ENCODE measurements at regions not wholly inside any gene's neighbourhood (a gene's known extent, or its start where the extent isn't known, plus 50 kb on each side); places are given as distances from the start of the nearest gene placed in this dataset.
"Not testable (repeated sequence)": the region's sequence is repeated elsewhere in the genome, so short reads cannot be mapped to it uniquely, and the experiment has no call there.

DNA sequence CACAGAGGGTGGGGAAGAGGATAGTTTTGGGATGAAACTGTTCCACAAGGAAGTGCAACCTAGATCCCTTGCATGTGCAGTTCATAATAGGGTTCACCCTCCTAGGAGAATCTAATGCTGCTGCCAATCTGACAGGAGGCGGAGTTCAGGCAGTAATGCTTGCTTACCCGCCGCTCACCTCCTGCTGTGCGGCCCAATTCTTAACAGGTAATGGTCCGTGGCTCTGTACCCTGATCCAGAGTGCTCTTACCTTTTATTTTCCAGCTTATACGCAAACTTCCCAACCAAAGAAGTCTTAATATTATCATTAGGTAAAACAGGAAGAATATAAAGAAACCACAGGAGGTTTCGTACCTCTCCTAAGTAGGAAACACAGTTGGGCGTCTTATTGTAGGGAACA, 82.7 kb upstream of the CD302 start:
- DNase-seq = no peak

DNA sequence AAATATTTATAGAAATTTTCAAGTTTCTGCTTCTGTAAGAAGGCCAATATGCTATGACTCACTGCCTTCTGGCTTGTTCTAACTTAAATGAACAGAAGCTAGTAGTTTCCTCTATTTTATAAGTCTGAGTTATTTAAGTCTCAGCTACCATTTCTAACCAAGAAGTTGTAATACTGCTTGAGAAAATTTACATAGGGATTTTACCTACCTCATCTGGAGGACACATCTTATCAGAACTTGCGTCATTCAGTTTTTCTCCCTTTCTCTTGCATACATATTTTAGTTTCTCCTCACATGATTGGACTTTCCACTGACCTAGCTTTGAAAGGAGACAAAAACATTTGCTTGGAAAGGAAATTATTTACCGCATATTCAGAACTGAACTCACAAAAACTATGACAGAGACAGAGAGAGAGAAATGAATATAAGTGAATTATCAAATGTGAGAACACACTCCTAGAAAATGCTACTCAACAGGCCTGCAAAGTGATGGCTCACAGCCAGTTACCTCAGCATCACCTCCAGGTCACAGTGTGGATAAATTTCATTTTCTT, 81.1 kb upstream of the CD302 start:
- peak; percentile 23 for DNase-seq

DNA sequence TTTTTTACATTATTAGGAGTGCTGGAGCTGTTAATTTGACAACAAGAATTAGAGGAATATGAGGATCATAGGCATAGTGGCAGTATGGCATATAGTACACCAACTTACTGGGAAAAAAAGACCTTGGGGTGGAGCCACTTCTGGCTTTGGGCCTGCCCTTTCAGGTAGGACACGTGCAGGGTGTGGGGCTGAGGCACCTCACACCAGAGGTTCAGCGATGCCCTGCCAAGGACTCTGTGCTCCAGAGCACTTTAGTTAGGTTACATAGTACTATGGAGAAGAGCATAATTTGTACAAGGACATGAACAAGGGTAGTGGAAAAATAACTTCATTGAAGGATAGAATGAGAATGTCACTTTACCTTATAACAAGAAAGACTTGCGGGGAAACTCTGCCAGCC, 77.1 kb upstream of the CD302 start:
- DNase-seq = no peak

DNA sequence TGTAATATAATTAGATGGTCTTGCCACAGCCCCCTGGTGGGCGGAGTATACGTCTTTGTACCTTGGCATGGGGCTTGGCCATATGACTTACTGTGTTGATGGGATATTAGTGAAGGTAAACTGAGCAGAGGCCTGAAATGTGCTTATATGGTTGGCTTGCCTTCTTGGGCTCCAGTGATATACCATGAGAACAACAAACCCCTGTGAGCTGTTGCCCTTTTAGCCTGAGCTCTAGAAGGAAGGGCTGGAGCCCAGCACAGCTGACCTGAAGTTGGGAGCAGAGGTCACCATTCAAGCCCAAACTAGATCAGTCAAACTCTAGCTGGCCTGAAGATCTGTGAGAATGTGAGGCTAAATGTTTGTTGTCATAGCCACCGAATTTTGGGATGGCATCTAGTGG, 75.2 kb upstream of the CD302 start:
- no peak for DNase-seq

DNA sequence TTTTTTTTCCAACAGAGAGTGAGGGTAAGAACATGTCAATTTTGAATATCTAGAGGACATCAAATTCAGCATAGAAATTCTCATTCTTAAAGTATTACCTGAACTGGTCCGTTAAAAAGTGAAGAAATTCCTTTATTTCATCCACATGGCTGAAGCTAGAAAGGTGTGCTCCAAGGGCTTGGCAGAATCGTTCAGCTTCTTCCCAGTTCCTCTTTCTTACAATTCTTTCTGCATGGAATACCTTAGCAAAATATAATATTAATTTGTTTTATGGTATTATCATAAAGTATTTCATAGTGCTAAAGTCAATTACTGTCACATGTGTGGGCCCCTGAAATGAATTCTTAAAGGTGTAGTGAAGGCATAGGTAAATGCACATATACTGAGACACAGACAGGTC, 74.3 kb upstream of the CD302 start:
- DNase-seq = no peak

DNA sequence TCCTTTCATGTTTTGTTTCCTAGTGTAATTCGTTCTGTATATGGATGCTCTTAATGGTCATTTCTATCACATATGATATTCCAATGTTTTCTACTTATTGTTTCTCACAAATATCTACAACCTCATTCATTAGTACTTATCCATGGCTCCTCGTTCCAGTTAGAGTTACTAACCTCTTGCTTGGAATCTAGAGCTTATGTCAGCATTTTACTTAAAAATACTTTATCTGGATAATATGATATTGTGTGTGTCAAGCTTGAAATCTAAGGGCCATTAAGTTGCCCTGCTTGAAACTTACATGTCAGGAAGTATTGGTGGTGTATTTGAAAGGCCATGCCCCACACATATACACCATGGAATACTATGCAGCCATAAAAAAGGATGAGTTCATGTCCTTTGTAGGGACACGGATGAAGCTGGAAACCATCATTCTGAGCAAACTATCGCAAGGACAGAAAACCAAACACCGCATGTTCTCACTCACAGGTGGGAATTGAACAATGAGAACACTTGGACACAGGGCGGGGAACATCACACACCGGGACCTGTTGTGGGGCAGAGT, 70.7 kb upstream of the CD302 start:
- DNase-seq = not testable (repeated sequence)

DNA sequence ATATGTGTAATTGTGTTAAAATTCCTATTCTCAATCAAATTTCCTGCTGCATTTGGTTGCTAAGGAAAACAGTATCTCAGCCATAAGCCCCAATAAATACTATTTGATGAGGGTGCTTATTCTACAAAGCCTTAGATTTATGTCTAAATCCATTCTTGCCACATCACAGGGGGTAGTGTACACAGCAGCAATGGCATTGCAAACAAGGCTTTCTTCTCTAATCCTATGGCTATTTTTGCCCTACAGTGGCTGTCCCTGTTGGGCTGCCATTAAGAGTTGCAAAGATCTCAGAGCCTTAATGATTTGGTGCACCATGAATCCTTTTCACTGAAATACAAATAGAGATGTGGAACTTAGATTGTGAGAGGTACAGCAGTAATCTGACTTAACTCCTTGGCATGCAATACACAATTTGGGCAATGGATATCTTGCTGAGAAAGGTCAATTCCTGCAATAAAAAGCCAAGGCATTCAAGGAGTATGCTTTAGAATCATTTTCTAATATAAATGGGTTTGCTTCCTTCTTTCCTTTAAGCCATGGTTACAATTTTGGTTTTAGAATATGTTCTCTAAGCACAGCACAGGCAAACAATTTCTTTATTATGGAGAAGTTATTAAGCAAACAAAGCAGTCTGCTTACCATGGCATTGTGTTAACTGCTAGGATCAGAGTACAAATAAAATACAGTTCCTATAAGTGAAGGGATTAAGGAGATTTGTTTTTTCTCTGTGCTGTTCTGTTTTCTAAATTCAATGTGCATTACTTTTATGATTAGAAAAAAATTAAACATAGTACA, 69.8 kb upstream of the CD302 start:
- DNase-seq = no peak

DNA sequence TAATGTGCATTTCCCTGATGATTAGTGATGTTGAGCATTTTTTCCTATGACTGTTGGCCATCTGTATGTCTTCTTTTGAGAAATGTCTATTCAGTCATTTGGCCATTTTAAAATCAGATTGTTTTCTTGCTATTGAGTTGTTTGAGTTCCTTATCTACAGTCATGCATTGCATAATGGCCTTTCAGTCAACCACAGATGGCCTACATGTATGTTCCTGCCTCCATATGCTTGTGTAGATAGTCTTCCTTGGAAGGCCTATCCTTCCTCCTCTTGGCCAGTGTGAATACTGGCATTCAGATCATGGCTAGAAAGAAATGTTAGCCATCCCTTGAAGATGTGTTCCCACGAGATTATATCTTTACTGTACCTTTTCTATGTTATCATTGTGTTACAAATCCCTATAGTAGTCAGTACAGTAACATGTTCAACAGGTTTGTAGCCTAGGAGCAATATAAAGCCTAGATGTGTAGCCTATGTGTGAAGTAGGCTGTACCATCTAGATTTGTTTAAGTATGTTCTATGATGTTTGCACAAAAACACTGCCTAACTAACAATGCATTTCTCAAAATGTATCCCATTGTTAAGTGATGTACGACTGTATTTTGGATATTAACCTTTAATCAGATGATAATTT, 65.6 kb upstream of the CD302 start:
- DNase-seq = no peak

DNA sequence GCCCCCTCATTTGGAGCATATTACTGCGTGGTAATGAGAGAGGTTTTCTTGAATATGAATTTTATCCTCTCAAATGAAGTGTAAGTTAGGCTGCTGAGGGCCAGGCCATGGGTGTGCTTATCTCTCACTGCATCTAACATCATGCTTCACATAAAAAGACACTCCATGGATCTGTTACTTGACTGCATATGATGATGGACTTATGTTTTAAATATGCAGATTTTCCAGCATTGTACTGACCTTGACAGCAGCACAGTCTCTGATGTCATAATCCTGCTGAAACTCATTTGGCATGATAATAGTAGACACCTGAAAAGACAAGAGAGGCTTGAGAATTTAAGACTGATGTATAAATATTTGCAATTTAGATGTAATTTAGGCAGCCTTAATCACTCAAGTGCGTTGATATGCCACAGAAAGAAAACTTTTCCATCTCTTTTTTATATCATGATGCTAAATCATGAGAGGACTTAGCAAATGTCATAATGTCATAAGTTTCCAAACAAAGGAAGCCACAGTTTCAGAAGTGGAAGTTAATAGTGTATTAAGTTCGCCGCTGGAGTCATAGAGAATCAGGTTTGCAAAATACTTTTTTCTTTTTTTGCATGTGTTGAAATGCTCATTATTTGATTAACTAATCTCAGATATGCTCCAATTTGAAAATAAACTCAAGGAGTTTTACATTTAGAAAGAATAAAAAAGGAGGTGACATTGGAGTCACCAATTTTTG, 62.7 kb upstream of the CD302 start:
- DNase-seq = no peak

DNA sequence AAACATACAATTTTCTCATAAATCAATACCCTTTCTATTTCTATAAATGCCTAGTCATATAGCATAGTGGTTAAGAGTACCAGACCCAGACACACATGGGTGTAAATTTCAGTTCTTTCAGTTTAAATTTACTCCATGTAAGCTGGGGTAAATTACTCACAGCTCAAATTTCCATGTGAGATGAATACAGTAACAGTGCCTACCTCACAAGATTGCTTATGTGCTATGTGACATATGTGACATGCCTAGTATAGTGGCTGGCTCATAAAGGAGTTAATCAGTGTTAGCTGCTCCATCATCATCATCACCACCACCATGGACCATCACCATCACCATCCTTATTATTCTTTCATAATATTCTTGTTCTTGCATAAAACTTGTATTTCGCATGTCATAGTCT, 61.6 kb upstream of the CD302 start:
- no peak for DNase-seq

DNA sequence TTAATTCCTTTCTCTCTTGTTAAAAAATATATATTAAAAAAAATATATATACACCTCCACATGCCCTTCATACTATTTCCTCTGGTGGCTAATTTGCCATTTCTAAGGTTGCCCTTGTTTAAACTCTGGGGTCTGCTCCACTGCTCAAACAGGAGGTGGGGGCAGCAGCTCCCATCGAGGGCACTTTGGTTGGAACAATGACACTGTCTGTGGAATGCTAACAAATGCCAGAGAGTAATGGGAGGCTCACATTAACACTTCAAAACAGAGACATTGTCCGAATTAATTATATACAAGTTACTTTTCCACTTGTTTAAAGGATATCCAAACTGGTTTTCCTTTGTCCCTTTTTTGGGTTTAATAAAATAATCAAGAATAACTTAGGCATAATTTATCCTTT, 58.8 kb upstream of the CD302 start:
- no peak for DNase-seq

DNA sequence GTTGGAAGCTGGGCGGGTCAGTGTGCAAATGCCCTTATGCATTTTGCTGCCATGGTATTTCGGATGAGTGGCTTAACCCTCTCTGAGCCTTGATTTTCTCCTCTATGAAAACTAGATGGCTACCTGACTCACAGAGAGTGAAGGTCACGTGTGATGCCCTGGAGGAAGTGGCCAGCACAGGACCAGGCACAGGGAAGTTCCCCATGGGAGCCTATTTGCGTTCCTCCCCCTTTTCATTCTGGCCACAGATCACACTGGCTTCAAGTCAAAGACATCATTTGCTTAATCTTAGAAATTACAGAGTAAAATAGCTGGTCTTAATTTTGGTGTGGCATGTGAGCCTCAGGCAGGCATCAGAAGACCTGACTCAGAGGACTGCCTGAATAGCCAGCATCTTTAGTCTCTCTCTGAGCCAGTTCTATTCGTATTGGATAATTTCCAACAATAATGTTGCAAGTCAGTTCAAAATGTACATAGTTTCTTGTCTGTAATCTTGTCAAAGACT, 57.6 kb upstream of the CD302 start:
- no peak for DNase-seq

DNA sequence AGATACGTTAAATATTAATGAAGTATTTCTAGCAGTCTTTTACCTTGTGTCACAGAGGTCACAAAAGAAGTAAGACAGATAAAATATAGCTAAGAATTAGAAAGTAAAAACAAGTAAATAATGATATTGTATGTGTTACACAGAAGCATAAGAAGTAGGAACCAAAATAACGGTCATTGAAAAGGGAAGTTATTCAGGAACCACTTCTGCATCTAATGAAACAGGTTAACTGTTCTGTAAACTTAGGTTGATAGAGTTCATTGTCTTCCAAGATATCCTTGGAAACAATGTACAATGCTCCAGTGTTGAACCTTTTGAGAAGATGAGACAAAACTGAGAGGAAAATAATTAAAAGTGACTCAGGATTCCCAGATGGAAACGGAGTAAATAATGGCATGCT, 57.1 kb upstream of the CD302 start:
- no peak for DNase-seq

DNA sequence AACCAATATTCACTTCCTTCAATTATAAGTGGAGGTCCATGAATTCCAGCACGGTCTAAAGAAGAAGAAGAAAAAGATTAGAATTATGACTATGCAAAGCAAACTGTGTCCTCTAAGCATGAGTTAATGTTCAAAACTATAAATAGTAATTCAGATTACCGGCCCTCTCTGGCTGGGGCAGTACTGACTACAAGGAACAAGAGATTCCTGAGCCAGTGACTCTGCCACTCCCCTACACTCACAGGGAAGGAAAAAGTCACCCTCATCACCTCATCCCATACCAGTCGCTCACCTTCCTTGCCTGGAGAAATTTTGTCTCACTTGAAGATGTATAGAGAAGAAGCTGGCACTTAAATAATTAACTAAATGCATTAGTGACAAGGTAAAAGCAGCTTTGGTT, 56.5 kb upstream of the CD302 start:
- no peak for DNase-seq

DNA sequence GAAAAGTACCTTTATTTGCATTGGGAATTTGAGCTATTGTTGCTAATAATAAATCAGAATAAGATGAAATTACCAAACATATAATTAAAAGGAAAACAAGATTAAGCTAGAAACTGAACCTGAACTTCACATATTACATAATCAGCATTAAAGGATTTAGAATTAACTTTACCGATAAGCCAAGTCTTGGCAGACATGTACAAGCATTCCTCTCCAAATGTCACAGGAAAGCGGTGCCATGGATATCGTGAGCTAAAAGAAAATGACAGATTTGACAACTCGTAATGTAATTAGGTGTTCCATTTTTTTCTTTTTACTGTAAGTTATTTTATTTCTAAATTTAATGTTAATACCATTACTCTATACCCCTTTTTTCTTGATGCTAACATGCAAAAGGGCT, 55.1 kb upstream of the CD302 start:
- no peak for DNase-seq

DNA sequence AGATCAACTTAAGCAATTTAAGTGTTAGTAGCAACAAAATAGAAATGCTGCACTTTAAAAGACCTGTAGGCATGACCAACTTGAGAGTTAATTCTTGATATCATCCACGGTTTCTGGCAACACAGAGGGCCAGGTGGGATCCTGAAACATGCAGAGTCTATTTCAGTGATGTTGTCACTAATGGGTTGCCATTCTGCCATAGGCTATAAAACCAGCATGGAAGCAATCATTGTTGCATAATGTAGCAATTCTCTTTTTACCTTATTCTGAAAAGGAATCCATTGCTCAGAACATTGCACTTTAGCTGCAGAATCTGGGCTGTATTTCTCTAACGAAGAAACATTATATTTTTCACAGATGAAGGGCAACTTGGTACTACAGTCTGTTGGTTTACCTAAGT, 53.9 kb upstream of the CD302 start:
- DNase-seq = no peak

DNA sequence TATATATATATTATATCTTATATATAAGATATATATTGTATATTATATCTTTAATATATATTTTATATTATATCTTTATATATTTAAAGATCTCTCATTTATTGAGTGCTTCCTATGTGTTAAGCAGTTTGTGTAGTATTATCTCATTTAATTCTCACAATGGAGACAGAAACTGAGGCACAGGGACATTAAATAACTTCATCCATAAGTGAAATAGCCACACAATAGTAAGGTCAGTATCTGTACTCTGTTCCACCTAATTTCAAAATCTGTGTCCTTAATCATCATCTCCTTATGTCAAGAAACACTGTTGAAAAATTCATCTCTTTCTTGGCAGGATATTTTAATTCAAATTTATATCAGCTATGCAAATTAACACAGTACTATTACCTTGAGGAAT, 52.8 kb upstream of the CD302 start:
- no peak for DNase-seq

DNA sequence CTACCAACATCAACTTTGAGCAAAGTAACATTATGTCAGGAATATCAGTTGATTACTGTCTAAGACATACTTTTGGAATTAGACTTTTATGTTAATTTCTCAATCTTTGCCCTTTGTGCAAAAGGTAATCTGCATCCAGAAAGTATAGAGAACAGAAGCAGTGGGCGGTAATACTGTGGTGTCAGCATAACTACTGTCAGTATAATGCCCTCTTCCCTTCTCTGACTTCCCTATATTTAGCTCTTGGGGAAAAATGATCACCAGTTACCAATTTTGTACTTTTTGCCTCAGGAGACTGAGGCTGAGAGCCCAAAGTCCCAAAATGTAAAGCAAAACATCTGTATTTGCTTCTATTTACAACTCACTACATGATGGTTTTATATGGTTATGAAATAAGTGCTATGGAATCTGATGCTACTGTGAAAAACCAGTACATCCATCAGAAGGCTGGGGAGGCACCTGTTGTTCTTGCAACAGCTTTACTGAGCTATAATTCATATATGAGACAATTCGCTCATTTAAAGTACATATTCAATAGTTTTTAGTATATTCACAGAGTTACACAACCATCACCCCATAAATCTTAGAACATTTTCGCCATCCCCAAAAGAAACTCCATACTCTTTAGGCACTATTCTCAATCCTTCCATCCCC, 51.3 kb upstream of the CD302 start:
- DNase-seq = no peak
